ENCODE measurements at regions not wholly inside any gene's neighbourhood (a gene's known extent, or its start where the extent isn't known, plus 50 kb on each side); places are given as distances from the start of the nearest gene placed in this dataset.
"Not testable (repeated sequence)": the region's sequence is repeated elsewhere in the genome, so short reads cannot be mapped to it uniquely, and the experiment has no call there.

DNA sequence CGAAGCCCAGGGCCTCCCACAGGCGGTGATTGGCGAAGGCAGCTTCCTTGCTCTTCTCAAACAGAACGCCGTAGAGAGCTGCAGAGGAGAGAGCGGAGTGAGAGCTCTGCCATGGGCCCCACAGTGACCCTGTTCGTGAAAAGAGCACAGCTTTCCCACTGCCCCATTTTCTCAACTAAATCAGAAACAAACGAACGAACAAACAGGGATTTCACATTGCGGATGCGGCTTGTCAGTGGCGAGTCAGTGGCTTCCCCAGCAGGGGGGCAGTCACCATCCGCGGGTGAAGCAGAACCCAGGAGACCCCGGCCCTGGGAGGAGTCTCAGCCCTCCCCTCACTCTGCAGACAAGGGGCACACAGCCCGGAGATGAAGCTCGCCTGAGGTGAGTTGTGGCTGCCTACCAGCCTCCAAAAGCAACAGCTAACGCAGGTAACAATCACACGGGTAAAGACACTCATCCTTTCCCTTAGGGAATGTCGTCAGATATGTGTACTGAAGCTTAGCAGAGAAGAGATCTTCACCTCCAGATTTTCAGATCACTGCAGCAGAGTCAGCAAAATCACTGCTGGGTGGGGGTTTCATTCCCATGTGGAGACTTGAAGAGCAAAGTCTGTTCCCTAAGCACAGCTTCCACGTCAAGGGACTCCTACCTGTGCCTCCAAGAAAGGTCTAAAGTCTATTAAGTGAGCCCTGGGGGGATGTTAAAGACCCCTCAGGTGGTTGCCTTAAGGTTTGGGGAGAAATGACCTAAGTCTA lies 51.2 kb upstream of the GPR31 start:
- no peak for DNase-seq

DNA sequence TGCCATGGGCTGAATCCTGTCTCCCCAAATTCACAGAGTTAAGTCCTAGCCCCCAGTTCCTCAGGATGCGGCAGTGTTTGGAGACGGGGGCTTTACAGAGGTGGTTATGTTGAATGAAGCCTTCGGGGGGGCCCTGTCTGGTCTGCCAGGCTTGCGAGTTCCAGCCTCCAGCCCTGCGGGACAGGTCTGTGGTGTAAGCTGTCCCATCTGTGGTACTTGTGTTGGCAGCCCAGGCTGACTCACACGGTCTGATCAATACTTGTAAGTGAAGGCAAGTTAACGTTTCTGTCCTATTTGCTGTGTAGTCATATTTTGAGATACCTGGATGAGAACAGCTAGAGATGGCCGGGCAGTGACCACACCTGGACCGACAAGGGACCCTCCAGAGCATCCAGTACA lies 51.8 kb upstream of the GPR31 start:
- no peak for DNase-seq

DNA sequence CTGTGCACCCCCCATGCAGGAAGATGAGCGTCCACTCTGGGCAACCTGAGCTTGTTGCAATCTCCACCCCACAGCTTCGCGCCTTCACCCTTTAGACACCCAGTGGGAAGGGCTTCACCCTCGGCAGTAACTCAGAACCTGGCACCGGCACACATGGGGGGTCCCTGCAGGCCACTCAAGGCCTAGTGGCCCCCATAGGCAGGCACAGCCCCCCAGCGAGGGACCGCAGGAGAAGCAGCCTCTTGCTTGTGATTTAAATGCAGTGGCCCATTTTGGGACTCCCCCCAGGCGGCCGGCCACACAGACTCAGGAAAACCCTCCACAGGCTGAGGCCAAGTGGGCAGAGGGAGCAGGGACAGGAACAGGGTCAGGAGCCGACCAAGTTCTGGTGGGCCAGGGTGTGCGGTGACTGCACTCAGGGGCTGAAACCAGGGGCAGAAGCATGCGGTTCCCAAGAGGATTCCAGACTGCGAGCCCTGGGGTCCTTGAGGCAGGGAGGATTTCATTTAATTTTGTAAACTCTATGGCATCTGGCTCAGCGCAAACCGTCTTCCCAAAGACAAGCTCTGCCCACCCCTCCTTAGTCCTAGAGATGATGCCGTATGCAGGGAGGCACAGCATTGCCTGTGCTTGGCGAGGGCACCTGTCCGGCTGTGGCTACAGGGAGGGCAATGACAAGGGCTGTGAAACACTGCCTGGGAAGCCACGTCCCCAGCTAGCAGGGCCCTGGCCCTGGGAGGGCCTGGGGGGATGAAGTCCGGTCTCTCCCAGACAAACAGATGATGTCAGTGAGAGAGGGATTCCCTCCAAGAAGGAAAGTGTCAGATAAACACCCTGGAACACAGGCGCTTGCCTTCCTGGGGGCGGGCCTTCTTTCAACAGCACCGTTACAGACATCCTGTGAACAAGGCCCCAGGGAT lies 52.9 kb upstream of the GPR31 start:
- no peak for DNase-seq

DNA sequence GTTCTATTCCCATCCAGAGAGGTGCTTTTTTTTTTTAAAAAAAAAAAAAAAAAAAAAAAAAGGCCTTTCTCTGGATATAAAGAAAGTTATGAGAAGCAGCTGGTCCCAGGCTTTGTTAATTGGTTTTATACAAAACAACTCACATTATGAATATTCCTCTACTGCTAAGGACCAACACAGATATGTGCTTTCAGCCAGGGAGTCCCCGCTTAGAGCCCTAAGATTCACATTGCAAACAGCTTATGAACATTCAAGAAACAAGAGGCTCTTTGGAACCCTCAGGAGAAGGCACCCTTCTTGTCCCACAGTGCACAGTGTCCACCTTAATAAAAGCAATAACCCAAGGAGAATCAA lies 53.5 kb upstream of the GPR31 start:
- DNase-seq, result no peak

DNA sequence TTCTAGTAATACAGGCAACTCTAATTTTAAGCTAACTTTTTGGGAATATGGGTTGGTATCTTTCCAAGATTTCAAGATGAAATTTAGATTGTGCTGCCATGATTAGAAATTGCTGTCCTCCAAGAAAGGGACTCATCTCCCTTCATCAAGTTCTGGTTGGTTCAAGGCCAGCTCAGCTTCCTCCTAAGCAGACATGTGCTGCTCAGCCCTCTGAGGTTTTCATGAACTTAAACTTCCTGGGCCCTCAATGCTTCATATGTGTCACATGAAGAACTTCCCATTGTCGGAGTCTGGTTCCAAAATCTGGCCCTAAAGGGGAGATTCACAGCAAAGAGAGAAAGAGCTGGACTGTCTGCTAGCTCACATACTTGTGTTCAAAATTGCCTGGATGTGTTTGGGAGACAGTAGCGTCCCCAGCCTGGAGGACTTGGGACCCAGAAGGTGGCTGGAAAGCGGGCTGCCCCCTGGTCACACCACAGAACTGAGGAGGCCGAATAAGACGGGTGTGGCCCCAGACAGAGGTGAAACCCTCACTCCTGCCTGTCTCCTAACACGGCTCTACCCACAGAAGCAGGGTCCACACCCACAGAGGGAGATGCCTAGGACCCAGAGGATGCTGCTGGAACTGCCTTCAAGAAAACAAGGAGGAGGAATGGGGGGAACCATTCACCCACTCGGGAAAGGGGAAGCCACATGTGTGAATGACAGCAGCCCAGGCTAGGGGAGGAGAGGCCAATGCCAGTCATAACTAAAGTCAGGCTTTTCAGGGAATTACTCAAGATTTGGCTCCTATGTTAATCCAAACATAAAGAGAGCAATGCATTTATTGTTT lies 54.3 kb upstream of the GPR31 start:
- no peak for DNase-seq

DNA sequence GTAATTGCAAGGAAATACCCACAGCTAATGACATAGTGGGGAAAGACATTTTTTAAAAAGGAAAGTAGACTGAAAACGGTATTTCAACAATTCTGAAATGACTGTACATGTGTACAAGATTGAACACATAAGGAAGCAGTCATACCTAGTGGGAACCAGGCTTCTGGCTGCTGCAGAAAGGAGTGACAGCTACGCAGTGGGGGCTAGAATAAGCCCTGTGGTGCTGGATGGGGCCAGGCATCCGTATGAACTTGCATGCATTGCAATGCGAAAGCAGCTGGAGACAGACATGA lies 54.9 kb upstream of the GPR31 start:
- no peak for DNase-seq

DNA sequence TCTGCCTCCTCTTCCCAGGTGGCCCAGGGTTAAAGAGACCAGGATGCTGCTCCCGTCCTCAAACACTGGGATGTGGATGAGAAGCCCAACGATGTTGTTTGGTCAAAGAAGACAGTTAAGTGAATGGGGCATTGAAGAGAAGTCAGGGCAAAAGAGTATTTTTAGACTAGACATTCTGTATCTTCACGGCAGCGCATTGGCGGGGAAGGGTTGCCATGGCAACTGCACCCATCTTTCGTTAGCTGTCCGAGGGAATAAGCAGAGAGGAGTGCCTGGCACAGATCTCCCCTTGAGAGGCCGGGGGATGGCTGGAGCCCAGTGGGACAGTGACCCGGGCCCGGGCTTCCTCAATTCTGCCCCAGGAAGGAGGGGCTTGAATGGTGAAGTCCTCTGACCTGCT lies 56.4 kb upstream of the GPR31 start:
- no peak for DNase-seq

DNA sequence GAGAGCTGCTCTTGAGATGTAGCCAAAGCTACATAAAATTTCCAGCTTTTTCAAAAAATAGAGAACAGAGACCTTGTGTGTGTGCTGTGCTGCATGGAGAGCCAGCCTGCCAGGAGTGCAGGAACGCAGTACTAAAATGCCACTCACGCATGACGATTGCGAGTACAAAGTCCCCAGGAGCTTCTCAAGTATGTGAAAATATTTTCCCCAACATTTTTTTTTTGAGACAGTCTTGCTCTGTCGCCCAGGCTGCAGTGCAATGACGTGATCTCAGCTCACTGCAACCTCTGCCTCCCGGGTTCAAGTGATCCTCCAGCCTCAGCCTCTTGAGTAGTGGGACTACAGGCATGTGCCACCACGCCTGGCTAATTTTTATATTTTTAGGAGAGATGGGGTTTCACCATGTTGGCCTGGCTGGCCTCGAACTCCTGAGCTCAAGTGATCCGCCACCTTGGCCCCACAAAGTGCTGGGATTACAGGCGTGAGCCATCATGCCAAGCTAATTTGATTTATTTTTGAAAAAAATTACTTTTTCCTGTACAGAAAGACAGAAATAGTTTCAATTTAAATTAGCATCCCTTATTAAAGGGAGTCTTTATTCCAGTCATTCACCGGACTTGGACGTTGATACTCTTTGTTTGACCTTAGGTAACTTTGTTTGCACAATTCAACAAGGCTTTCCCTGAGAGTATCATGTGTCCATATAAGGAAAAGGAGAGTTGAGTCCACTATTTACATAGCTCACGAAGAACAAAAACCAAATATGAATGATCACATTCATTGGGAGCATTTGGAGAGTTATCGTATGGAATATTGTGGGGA lies 57.9 kb upstream of the GPR31 start:
- not testable (repeated sequence) for DNase-seq

DNA sequence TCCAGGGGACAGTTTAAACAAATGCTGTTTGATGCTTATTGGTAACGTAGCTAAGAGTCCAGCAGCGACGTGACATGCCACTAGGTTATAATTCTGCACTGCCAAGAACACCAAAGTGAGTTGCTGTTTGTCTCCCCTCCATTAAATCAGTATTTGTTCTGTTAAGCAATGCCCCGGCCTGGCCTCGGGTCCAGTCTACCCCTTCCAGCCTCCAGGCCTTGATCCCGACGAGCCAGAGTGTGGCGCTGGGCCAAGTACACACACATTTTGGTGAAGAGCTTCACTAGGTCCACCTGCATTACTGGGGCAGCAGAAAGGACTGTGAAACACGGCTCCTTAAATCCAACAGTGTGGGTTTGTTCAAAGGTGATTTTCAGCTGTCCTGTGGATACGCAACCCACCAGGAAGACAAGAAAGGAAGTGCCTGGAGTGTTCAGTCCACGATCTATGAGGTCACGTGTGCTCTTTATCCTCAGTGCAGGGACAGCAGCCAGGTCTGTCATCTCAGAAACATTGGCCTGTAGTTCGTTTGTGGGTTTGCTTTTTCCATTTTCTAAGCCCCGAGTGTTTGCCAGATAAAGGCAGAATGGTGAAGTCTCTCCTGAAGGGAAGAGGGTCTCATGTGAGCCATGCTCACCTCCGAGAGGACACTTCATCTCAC lies 58.7 kb upstream of the GPR31 start:
- DNase-seq, result not testable (repeated sequence)

DNA sequence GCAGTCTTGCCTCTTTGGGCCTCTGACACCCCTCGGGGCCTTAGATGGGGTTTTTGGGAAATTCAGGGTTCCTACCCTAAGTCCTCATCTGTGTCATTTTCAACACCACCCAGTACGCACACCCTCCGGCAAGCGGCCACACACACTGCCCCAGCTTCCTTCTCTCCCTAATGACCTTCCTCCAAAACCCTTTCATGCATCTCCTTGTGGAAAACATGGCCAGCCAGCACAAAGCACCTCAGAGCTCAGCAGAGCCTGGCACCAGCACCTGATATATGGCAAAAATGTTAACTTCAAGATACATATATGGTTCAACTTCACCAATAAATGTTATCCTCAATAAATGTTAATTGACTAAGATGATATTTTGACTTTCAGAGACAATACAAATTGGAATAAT lies 59.3 kb upstream of the GPR31 start:
- DNase-seq, result not testable (repeated sequence)

DNA sequence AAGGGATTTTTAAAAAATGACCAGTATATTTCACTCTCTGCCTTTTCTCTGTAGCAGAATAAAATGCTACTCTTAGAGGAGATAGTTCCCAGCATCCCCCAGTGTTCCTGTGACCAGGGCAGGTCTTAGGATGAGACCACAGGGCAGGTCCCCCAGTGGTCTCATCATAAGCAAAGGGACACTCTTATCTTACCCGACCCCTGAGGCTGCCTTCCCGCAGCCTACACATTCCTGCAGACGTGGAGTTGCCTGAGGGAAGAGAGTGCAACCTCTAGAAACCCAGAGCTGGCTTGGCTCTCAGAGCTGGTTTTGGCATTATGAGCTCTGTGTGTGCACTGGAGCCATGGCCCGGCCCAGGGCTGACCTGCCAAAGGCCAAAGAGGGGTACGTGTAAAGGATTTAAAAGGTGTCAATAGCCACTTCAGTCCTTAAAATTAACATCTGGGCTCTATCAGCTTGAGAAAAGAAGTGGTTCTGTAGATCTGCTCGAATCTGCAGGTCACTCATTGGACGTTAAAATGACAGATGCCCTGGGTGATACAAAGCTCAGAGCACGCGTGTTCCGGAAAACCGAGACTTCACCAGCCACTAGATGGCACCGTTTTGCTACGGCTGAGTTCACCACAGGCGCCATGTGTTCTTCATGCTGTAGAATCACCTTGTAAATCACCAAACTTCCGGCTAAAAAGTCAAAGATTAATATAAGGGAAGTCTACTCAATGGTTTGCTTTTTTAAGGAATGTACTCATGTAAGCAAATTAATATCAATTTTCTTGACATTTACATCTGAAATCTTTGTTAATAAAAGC lies 60.4 kb upstream of the GPR31 start:
- DNase-seq, result peak; percentile 67

DNA sequence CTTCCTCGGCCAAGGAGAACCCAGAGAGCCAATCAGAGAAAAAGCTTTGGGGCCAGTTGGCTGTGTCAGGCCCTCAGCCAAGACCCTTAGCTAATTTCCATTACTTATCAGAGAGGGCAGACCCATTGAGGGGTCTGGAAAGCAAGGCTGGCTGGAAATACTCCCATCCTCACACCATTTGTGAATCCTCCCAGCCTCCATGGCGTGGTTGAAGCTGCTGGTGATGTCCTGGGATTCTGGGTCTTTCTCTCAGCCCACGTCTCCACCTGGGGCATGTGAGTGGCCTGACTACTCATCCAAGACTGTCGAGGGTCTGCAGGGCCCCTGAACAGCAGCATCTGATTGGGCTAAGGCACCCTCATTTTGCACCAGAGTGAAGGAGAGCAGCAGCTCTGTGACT lies 61.3 kb upstream of the GPR31 start:
- DNase-seq, result not testable (repeated sequence)

DNA sequence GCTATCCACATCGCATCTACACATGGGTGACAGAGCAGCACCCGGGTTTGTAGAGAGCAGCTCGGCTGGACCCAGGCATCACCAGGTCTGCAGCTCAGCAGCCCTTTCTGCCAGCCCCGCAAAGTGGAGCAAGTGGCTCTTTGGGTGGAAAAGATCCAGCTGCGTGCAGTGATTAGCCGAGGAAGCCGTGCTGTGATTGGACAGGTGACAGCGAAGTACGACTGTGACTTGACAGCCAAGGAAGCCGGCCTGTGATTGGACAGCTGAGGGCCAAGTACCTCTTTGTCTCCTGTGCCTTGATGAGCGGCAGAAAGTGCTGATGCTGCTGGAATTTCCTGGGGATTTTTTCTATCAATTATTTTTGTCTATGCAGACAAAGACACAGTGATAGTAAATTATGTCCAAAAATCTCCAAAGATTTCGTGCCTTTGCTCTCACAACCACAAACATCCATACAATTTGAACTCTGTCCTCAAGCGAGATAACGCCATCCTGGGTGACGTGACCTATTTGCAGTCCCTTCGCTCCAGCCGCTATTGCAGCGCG lies 62.3 kb upstream of the GPR31 start:
- no peak for DNase-seq

DNA sequence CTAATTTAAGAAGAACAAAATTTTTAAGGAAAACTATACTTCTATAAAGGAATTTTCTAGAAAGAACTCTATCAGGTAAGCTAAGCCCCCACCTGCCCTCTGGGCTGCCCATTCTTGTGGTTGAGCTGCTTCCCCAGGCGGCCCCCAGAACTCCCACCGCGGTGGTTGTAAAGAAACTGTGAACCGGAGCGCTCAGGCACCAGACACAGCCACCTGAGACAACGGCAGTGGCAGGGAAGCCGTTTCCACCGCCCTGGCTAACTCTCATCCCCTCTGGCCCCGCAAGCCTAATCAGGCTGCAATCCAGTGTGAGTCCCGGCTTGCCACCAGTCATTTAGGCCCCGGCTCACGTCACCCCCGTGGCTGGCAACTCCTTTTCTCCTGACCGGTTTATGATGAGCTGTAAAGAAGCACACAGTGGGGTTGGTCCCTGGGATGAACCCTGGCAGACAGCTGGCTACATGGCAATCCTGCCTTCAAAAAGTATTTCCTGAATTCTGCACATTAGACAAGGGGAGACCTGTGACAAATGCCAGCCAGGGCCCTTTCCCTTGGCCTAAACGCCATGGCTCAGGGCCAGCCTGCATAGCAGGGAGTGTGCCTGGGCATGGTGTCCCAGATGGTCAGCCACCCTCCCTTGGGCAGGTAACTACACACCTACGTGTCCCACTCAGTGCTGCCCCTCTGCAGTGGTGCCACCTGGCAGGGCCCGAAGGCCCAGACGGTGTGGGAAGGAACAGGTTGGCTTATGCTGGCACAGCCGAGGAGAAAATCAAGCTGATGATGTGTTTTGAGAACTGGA lies 63.8 kb upstream of the GPR31 start:
- DNase-seq, result no peak

DNA sequence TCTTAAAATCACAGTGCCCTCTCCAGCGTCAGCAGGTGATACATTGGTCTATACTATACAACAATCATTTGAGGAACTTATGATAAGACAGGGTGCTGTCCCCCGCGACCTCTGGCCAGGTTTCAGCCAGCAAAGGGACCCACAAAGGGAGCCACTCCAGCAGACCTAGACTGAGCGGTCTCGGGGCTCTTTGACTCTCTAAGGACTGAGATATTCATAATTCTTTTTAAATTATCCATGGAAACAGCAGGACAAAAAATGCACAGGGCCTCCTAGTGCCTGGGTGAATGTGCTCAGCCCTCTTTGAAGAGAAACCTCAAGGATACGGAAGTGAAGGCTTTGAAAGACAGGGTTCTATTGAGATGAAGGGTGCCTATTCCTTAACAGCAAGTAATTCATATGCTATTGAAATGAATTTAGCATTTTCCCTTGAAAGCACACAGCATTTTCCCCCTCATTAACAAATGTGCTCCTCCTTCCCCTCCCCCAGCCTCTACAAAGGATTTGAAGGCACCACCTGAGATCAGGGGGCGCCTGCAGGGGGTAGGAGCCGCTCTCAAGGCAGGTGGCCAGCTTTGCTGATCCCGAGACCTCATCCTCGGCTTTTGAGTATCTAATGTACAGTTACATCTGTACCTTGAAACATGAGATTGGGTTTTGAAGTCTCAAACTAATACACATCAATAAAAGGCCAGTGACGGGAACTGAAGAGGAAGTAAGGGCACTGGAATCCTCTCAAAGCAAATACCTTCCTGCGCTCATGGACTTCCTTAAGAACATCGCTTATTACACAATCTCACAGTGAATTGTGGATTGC lies 65.3 kb upstream of the UNC93A start:
- DNase-seq, result not testable (repeated sequence)

DNA sequence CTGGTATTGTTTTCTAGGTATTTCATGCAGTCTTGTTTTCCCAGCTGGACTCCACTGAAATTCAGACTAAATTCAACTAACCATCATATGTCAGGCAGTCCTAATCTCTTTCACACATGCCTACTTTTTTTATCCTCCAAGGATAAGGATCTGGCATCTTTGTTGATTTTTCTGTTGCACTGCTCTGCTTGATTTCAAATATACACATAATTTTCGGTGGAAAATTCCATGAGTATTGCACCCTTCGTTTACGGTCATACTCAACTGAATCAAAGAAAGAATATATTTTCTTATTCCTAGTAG lies 64.8 kb upstream of the UNC93A start:
- DNase-seq, result no peak

DNA sequence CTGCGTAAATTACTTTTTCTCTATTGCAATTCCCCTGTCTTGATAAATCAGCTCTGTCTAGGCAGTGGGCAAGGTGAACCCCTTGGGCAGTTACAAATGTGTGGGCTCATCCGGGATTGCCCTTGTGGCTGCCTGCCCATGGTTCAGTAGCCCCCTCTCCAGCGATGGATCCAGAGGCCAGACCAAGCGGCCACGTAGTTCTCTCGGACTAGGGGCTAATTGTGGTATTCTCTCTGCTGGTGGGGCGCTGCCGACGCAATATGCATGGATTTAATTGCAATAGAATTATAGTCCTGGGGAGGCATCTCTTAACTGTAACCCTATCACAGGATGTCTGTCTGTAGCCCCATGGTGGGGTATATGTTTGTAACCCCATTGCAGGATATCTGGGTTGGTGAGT lies 64.3 kb upstream of the UNC93A start:
- no peak for DNase-seq

DNA sequence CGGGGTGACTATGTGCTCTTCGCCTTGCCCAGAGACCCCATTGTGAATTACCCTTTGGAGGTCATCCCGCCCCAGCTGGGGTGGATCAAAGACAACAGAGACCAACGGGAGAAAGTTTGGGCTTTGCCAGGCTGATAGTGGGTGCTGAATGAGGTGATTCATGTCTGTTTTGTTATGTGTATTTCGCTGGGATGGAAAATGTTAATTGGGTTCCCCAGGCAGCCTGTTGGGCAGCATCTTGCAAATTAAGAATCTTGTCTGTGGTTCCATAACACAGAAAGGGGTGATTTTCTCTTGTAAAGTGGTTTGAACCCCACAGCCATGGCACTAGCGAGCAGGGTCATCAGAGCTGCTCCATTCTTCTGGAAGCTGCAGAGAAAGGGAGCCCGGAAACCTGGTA lies 63.1 kb upstream of the UNC93A start:
- no peak for DNase-seq

DNA sequence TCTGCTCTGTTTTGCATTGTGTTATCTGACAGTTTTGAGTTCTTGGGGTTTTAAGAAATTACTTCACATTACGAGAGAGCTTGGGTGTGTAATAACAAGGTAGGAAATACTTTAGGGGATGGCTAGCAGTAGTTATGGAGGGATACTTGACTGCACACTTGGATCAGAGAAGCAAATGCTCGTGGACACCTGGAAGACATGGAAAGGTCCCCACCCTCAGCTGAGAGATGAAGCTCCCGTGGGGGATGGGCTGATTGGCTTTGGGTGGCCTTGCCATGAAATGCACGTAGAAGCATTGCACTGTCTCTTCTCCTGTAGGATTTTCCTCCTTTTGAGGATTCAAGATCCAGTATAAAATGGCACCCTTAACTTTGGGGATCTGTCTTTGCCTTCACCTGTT lies 61.5 kb upstream of the UNC93A start:
- no peak for DNase-seq
